Right atrium auricular region (tissue), 2 donors: ENCODE measurements at regions not wholly inside any gene's neighbourhood (a gene's known extent, or its start where the extent isn't known, plus 50 kb on each side); places are given as distances from the start of the nearest gene placed in this dataset.
A peak's percentile ranks its signal among the peaks of the same experiment; 100 is the strongest.

Source experiments
- DNase-seq: peaks from one replicate; pipeline ENCODE4 v3.0.0-alpha.2; 2019; ENCODE audit warnings: low spot score
- H3K27ac ChIP-seq, 2 donors: fragments of 200-600 bp; sonication (generic); 1 replicate in 1 of 2; 2 replicates in 1 of 2; pipeline ENCODE4 v1.5.1; 2016 to 2019
- H3K27me3 ChIP-seq, 2 donors: fragments of 200-600 bp; sonication (generic); one replicate each; pipeline versions ENCODE4 v1.5.1 to v1.6.0; 2017 to 2019
- H3K36me3 ChIP-seq: fragments of 200-600 bp; sonication (generic); one replicate; pipeline ENCODE4 v1.5.1; 2016
- H3K4me1 ChIP-seq, 2 donors: fragments of 200-600 bp; sonication (generic); one replicate each; pipeline versions ENCODE4 v1.5.1 to v1.6.0; 2017 to 2019
- H3K4me3 ChIP-seq, 2 donors: fragments of 200-600 bp; sonication (generic); 1 replicate in 1 of 2; 2 replicates in 1 of 2; pipeline ENCODE4 v1.5.1; 2017 to 2019; ENCODE audit warnings: mild to moderate bottlenecking in 1 of 2, moderate library complexity in 1 of 2
- H3K9me3 ChIP-seq, 2 donors: fragments of 200-600 bp; sonication (generic); one replicate each; pipeline ENCODE4 v1.5.1; 2019
- CTCF ChIP-seq, 2 donors: fragments of 200-600 bp; sonication (generic); IDR thresholded peaks; one replicate each; pipeline ENCODE4 v1.5.1; 2019; ENCODE audit warnings: antibody characterized with exemption in 2 of 2

GRCh38 chr15:31483986-31484951 lies 157.6 kb downstream of the KLF13 start:
- no peaks in the 10 kb centered on the region for H3K36me3 ChIP-seq
- no peaks in the 10 kb centered on the region for H3K9me3 ChIP-seq
- peaks cover 0 to 3% of the 10 kb centered on the region in 2 donors for H3K27me3 ChIP-seq
- H3K4me1 ChIP-seq = peaks cover 0 to 13% of the 10 kb centered on the region in 2 donors
- no peak for DNase-seq
- H3K27ac ChIP-seq = no peak overlapping the region
- H3K4me3 ChIP-seq = no peak overlapping the region
- no peak for TF ChIP-seq CTCF (IDR thresholded peaks at IDR 0.05)

GRCh38 chr15:31484986-31485385 lies 158.4 kb downstream of the KLF13 start:
- no peak for TF ChIP-seq CTCF (IDR thresholded peaks at IDR 0.05)
- no peak for DNase-seq
- Histone ChIP-seq H3K4me3 (no peak overlapping the region), H3K27ac (no peak overlapping the region), H3K36me3 (no peaks in the 10 kb centered on the region), H3K9me3 (no peaks in the 10 kb centered on the region), H3K27me3 (peaks cover 0 to 3% of the 10 kb centered on the region in 2 donors), H3K4me1 (peaks cover 0 to 20% of the 10 kb centered on the region in 2 donors)

- DNase-seq = no peak
- Histone ChIP-seq H3K27me3 (peaks cover 0 to 3% of the 10 kb centered on the region in 2 donors), H3K4me3 (no peak overlapping the region), H3K4me1 (peaks cover 0 to 21% of the 10 kb centered on the region in 2 donors), H3K27ac (no peak overlapping the region), H3K9me3 (no peaks in the 10 kb centered on the region), H3K36me3 (no peaks in the 10 kb centered on the region)
- TF ChIP-seq CTCF (IDR thresholded peaks at IDR 0.05) = no peak
Measured at GRCh38 chr15:31485431-31485830, 158.8 kb downstream of the KLF13 start.

GRCh38 chr15:31485911-31486461 lies 159.4 kb downstream of the KLF13 start:
- TF ChIP-seq CTCF (IDR thresholded peaks at IDR 0.05) = no peak
- DNase-seq = no peak
- peaks cover 0 to 3% of the 10 kb centered on the region in 2 donors for H3K27me3 ChIP-seq
- H3K36me3 ChIP-seq = no peaks in the 10 kb centered on the region
- H3K9me3 ChIP-seq = no peaks in the 10 kb centered on the region
- no peak overlapping the region for H3K27ac ChIP-seq
- no peak overlapping the region for H3K4me3 ChIP-seq
- peaks cover 0 to 21% of the 10 kb centered on the region in 2 donors for H3K4me1 ChIP-seq

GRCh38 chr15:31486506-31486905 lies 159.9 kb downstream of the KLF13 start:
- no peaks in the 10 kb centered on the region for H3K9me3 ChIP-seq
- peak; percentile 56 for DNase-seq
- peaks cover 0 to 3% of the 10 kb centered on the region in 2 donors for H3K27me3 ChIP-seq
- no peak for TF ChIP-seq CTCF (IDR thresholded peaks at IDR 0.05)
- no peak overlapping the region for H3K27ac ChIP-seq
- H3K4me3 ChIP-seq = no peak overlapping the region
- no peaks in the 10 kb centered on the region for H3K36me3 ChIP-seq
- H3K4me1 ChIP-seq = peaks cover 0 to 21% of the 10 kb centered on the region in 2 donors
